Right lung (tissue), 2 donors: ENCODE measurements at regions not wholly inside any gene's neighbourhood (a gene's known extent, or its start where the extent isn't known, plus 50 kb on each side); places are given as distances from the start of the nearest gene placed in this dataset.

ENCODE experiments used
- DNase-seq, 2 donors: peaks; one replicate each; pipeline ENCODE4 v3.0.0-alpha.2; 2013

DNA sequence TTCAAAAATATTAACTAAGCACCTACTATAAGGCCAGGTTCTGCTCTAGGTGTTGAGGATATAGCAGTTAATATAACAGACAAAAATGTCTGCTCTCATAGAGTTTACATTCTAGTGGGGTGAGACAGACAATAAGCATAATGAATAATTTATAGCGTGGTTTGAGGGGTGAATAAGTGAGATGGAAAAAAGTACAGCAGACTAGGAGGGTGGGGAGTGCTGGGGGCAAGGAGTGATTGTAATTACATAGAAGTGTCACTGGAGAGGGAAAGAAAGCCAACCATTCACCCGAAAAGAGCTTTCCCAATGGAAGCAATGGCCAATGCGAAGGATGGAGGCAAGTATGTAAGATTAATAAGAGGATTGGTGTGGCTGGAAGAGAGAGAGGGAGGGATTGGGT, 552.9 kb upstream of the KCNMB2 start:
- no peak for DNase-seq

DNA sequence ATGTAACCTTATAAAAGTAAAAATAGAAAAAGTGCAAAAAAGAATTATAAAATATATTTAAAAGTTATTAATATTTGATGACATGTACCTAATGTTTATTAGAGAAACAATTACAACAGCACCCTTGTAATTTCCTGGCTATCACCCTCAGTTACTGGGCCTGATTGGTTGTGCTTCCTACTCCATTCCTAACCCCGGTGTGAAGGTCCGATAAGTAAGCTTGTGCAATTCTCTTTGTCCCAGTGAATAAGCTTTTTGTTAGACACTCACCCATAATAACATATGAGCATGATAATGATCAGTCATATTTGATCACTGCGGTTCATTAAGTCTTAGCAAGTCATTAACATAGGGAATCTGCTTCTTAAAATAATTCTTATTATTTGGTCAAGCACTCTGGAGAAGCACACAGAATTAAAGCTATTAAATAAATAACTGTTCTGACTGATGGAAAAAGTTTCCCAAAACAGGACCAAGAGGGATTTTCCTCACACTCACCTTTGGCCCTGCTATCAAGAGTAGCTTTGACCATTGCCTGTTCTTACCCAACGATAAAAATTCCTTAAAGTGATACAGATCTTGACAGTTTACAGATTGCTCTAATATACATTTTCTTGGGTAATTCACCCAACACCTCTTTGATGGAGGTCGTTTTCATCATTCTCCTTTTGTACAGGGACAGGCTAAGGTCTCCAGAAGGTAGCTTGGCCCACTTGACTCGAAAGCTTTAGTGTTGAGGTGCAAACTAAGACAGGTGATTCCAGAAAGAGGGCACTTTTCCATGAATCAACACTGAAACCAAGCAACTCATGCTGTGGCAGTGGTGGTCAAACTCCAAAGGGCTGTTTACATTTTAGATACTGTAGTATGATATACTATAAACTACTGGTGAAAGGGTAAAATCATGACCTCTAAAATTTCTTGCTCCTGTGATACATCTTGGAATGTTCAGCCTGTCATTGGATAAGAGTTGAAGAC, 543.0 kb upstream of the KCNMB2 start:
- DNase-seq, result no peak

DNA sequence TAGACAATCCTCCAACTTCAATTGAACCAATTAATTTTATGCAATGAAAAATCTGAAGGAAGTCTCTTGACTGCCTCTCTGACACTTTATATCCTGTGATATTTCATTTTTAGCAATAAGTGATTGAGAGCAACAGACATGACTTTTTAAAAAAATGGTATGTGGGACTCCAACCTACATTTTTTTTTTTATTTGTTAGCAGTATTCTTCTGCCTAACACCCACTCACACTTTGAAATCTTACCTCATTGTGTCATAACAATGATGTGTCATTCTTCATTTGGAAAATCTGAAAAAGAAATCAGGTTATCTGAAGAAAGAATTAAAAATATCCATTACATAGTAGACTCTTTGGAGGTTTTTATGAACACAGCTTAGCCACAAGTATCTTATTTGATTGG, 541.3 kb upstream of the KCNMB2 start:
- no peak for DNase-seq

DNA sequence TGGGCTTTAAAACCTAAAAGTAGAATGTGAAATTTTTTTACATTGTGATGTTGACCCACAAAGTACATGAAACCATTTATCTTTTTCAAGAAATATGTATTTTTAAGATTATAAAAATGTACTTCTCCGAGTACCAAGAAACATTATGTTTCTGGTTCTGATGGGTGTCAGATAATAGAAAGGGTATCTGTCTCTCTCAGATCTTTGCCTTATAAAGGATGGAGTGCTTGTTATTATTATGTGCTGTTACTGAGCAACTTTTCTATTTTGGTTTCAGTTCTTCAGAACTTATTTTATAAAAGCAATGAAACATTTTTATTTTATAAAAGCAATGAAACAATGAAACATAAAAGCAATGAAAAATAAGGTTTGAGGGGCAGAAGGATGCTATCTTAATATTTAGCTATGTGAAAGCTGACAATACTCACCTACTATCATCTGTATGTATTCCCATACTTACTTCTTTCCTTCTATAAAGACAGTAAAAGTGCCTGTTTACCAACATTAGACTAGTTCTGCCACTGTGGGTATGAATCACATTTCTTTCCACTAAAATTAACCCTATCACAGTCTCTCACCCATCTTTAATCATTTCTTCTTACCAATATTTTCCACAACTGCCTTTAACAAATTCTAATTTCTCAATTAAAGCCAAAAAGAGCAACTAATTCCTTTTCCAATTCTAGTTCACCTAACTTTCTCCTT, 540.7 kb upstream of the KCNMB2 start:
- DNase-seq, result no peak

- DNase-seq, result no peak
These were observed 534.5 kb upstream of the KCNMB2 start for GRCh38 chr3:178001670-178002101.

DNA sequence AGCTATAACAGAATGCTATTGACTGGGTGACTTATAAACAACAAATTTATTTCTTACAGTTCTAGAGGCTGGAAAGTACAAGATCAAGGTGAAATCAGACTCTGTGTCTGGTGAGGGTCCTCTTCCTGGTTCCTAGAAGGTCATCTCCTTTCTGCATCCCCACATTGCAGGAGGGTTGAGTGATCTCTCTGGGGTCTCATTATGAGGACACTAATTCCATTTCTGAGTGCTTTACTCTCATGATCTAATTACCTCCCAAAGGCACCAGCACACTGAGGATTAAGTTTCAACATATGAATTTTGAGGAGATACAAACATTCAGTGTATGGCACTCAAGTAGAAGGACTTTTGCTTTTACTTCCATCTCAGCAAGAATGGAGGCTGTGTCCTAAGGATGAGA, 534.1 kb upstream of the KCNMB2 start:
- no peak for DNase-seq

DNA sequence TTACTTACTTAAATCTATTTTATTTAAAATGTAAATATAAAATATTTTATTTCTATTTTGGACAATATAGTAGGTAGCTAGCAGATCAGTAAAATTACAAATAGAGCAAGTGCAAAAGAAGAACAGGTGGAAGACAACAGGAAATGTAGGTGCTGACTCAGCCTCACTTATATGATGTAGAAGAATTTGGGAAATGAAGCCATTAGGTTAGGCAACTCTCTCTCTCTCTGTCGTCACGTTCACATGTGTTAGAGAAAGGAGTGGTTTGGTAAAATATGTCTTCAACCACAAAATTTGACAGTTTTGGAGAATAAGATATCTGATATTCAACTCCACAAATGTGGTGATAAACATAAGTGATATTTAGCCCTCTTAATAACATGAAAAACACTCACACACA, 532.5 kb upstream of the KCNMB2 start:
- DNase-seq, result no peak

DNA sequence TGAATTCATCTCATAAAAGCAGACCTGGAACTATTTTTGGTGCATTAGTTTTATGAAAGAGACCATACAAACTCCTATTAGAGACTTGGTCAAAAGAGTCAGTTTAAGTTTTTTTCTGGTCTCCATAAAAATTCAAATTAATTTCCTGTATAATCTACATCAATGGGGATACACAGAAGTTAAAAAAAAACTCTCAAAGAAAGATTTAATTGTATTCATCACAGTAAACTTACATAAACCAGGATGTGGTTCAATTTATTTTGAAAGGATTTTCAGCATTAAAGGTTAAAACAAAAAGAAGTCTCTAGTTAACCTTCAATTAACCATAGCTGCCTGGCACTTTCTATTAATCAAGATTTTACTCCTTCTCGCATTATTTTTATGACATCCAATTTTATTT, 530.3 kb upstream of the KCNMB2 start:
- DNase-seq, result no peak

DNA sequence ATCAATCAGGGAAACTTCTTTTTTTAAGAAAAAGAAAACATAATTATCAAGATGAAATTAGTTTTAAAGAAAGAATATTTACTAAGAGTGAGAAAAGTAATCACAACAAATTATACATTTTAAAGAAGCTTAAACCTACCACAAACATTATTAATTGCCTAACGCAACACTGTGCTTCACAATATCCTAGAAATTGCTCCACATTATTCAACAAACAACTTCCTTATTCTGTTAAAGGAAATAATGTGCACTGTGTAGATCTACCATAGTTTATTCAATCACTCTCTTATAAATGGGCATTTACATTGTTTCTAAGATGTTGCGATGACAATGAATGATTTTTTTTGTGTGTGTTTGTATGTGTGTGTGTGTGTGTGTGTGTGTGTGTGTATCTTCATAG, 525.9 kb upstream of the KCNMB2 start:
- no peak for DNase-seq

GRCh38 chr3:178019645-178020044, 516.6 kb upstream of the KCNMB2 start:
- DNase-seq, result no peak

GRCh38 chr3:178022599-178022998, 513.6 kb upstream of the KCNMB2 start:
- DNase-seq, result no peak

DNA sequence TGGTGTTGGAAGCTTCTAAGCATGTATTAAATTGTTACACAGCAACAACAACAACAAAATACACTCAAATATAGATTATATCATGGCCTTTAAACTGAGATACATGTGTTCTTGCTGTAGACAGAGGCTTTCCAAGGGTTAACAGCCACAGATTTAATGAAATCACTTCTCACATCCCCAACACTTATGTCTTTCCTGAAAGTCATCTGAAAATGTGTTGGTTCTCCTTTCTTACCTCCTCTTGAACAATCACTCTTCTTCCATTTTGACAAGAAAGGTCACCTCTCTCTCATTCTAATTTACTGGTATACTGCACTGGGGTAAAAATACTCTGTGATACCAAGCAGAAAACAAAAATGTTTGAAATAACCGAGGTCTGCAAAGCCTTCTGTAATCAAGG, 507.3 kb upstream of the KCNMB2 start:
- DNase-seq, result no peak

GRCh38 chr3:178036451-178037144, 499.6 kb upstream of the KCNMB2 start:
- no peak for DNase-seq

DNA sequence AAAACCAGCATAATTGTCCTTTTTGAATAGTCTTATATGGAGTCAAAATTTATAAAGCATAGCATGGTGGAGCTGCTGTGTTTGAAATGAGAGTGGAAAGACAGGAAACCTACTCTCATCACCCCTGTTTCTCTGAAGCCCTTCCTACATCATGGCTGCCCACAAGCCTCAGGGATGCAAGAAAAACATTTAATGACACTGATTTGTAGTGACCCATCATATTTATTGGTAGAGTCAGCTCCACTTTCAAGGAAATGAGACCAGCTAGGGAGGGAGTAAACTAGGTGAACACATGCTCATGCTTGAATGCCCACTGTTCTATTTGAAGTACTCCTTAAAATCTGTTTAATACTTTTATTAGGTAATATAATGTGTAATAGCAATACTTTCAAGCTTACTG, 494.3 kb upstream of the KCNMB2 start:
- no peak for DNase-seq

DNA sequence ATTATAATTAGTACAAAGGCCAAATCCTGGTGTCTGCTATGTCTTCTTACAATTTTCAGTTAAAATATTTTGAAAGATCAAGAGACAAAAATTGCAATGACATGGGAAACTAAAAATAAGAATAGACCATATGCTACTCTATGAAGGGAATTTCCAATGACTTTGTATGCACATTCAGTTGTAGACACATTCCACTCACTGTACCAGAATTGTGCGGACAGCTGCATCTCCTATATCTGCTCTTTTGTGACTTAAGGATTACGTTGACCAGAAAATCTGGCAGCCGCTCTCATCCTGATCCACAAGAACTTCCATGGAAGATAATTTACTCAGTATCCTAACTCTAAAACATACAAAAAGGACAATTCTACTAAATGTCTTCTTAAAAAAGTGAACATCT, 493.9 kb upstream of the KCNMB2 start:
- no peak for DNase-seq

GRCh38 chr3:178043084-178043483, 493.2 kb upstream of the KCNMB2 start:
- no peak for DNase-seq

DNA sequence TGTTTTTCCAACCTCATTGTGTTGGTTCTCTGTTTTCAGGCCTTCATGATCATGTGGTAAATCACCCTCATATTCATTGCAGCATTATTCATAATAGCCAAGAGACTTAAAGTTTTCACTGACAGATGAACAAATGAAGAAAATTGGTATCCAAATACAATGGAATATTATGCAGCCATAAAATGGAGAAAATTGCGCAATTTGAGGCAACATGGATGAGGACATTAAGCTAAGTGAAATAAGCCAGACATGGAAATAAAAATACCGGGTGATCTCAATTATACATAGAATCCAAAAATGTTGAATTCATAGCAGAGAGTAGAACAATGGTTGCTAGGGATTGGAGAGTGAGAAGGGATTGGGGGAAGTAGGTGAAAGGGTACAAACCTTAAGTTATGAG, 491.9 kb upstream of the KCNMB2 start:
- no peak for DNase-seq

DNA sequence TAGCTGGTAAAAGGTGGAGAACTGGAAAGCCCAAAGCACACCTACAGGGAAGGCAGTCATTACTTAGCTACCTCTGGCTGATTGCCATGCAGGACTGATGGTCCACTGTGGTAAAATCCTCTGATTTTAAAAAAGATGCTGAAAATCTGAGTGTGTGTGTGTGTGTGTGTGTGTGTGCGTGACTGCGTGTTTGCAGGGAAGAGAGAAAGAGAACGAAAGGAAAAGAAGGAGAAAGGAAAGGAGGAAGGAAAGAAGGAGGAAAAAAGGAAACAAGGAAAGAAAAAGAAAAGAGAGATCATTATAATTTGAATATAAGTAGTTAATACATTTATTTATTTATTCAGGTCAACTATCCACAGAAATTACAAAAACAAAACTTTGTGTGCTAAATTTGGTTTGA, 488.7 kb upstream of the KCNMB2 start:
- DNase-seq, result no peak

DNA sequence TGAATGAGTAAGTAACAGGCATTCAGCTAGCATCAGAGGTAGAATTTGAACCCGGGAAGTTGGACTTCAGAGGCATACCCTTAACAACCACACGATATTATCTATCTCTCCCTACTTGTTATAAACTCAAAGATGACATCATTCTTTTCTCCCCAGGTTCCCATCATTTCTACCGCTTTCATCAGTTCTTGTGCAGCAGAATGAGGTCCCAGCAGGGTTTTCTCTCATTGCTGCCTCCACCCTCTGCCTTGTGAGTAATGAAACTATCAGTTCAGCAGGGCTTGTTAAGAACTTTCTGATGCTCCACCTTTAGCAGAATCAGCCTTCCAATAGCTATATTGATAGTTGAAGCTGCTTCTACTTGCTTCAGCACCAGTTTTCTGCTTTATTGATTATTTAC, 487.5 kb upstream of the KCNMB2 start:
- DNase-seq, result no peak

GRCh38 chr3:178054471-178054870, 481.8 kb upstream of the KCNMB2 start:
- no peak for DNase-seq

GRCh38 chr3:178055939-178056338, 480.3 kb upstream of the KCNMB2 start:
- DNase-seq, result no peak

- DNase-seq, result no peak
These were observed 479.4 kb upstream of the KCNMB2 start for GRCh38 chr3:178056868-178057267.

DNA sequence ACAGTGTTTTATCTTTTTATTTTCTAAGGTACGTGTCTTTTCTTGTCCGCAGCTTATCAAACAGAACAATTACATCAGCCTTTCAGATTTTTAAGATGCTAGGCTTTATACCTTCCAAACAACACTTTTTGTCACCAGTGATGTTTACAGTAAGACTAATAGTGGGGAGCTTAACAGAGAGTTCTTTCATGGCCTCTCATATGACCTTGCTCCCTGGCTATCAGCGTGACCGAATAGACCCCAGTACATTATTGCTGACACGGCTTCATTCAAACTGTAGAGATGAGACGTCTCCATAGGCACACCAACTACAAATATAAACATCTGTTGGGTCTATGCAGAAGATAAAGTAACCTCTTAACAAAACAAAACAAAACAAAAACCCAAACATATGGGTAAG, 477.6 kb upstream of the KCNMB2 start:
- DNase-seq, result no peak
